Ovary (tissue), 7 donors: ENCODE measurements at regions not wholly inside any gene's neighbourhood (a gene's known extent, or its start where the extent isn't known, plus 50 kb on each side); places are given as distances from the start of the nearest gene placed in this dataset.

Experiments used
- DNase-seq, 5 donors: peaks; one replicate each; pipeline ENCODE4 v3.0.0-alpha.2; 2019 to 2020
- H3K27ac ChIP-seq, 2 donors: fragments of 200-600 bp; one replicate each; pipeline versions ENCODE4 v1.5.1 to v1.8.0; 2019 to 2022
- H3K27me3 ChIP-seq: fragments of 200-600 bp; one replicate; pipeline ENCODE4 v1.8.0; 2022
- H3K36me3 ChIP-seq: fragments of 200-600 bp; sonication (generic); one replicate; pipeline ENCODE4 v1.5.1; 2019
- H3K4me1 ChIP-seq: one replicate; pipeline ENCODE4 v1.8.1; 2013; ENCODE audit warnings: mild to moderate bottlenecking, moderate library complexity; ENCODE audit not compliant: insufficient read depth
- H3K4me3 ChIP-seq: fragments of 200-600 bp; sonication (generic); one replicate; pipeline ENCODE4 v1.5.1; 2017
- H3K9me3 ChIP-seq, 2 donors: fragments of 200-600 bp in 1 of 2; sonication (generic) in 1 of 2; one replicate each; pipeline versions ENCODE4 v1.5.1 to v1.8.1; 2013 to 2019; ENCODE audit warnings: mild to moderate bottlenecking in 1 of 2, moderate library complexity in 1 of 2
- EP300 ChIP-seq: sonication (generic); formaldehyde crosslinking; IDR thresholded peaks from one replicate; pipeline ENCODE4 v1.6.1; 2017; ENCODE audit warnings: antibody characterized with exemption
- POLR2A ChIP-seq: fragments of 450-650 bp; IDR thresholded peaks from one replicate; pipeline ENCODE4 v1.6.1; 2017; ENCODE audit warnings: antibody characterized with exemption, mild to moderate bottlenecking, moderate library complexity
- WGBS, 3 donors: extraction: QIAGEN DNeasy Blood & Tissue Kit in 1 of 3; methylation state at CpG; one replicate each; pipeline versions ENCODE4 v1.1.5 to v1.1.7; 2013 to 2017; 5-methylcytosine and 5-hydroxymethylcytosine counted together
- intact Hi-C, 4 donors: fragments of 100-400 bp; cut with DNase I; formaldehyde crosslinking; loops; one replicate each; pipeline versions ENCODE4 v1.11.0 to v1.15.1; 2022 to 2023
- TF ChIP-seq, protein P1 (sequence below), 3 donors: fragments of 450-650 bp in 2 of 3; fragments of 200-600 bp in 1 of 3; IDR thresholded peaks; one replicate each; pipeline versions ENCODE4 v1.5.1 to v1.8.0; 2016 to 2022; ENCODE audit warnings: antibody characterized with exemption in 3 of 3, mild to moderate bottlenecking in 1 of 3
- donor health status: DM: no; HTN: no; CAD: no; lungs with moderate emphysema.
- donor health status: DM: no; HTN: no; CAD: no.
- donor health status: Bipolar disorder and iron deficiency.
- donor health status: DM: no; HTN: no; CAD: no.
- donor health status: DM: yes; HTN: yes; CAD: no.

DNA sequence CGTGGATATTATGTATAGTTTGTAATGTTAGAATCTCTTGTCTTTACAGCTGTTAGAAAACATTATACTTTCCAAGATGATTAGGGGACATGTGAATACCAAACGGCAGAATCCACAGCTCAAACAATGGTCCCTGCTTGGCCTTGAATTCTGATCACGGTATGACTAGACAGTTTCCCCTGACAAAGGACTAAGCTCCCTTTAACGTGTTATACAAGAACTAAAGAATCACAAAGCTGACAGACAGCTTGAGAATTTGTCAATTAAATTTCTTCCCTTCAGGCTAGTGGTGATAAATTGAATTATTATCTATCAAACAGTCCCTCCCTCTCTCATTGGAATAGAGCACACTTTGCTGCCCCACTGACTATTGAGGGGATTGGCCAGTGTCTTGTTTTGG is 359.2 kb upstream of the ID2 start:
- H3K36me3 ChIP-seq: no peaks in the 10 kb centered on the region
- no peak for DNase-seq
- H3K4me1 ChIP-seq: no peaks in the 10 kb centered on the region
- 52 to 67% (median 63%) methylated on average over 4 of the region's 4 CpGs for WGBS, 3 donors
- no peak overlapping the region for H3K4me3 ChIP-seq
- H3K27me3 ChIP-seq: no peaks in the 10 kb centered on the region
- no peak for TF ChIP-seq POLR2A
- TF ChIP-seq EP300: no peak
- TF ChIP-seq, protein P1, sequence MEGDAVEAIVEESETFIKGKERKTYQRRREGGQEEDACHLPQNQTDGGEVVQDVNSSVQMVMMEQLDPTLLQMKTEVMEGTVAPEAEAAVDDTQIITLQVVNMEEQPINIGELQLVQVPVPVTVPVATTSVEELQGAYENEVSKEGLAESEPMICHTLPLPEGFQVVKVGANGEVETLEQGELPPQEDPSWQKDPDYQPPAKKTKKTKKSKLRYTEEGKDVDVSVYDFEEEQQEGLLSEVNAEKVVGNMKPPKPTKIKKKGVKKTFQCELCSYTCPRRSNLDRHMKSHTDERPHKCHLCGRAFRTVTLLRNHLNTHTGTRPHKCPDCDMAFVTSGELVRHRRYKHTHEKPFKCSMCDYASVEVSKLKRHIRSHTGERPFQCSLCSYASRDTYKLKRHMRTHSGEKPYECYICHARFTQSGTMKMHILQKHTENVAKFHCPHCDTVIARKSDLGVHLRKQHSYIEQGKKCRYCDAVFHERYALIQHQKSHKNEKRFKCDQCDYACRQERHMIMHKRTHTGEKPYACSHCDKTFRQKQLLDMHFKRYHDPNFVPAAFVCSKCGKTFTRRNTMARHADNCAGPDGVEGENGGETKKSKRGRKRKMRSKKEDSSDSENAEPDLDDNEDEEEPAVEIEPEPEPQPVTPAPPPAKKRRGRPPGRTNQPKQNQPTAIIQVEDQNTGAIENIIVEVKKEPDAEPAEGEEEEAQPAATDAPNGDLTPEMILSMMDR (IDR thresholded peaks at IDR 0.05): no peak
- intact Hi-C loops: no loop called here
- H3K9me3 ChIP-seq: no peaks in the 10 kb centered on the region
- no peak overlapping the region for H3K27ac ChIP-seq

DNA sequence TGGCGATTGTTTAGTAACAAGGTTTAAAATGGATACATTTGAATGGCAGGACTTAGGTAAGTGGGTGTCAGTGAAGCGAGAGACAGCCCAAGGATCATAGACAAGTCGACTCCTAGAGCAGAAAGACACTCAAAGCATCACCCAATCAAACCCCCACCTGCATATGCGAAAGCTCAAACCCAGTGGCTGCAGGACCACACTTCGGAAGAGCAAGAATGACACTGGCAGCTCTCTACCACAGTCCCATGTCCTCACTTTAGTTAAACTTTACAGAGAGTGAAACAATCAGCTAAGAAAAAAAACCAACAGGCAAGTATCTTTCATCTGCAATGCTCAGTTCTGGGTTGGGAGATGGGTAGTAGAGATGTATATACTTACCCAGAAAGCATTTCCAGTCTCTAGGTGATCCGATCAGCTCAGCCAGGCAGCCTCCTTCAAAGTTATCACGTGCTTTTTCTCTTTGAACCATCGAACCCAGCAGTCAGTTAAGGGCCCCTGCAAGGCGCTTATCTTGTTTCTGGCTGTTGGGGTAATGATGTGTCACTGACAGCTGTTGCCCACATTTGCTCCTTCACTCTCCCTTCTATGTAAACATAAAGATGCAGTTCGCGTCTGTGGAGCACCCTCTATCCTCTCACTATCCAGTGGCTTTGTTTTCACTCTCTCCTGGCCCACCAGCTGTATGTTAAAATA is 357.5 kb upstream of the ID2 start:
- Histone ChIP-seq H3K27ac (no peak overlapping the region), H3K4me3 (no peak overlapping the region), H3K36me3 (no peaks in the 10 kb centered on the region), H3K27me3 (no peaks in the 10 kb centered on the region), H3K4me1 (no peaks in the 10 kb centered on the region), H3K9me3 (no peaks in the 10 kb centered on the region)
- intact Hi-C loops: no loop called here
- WGBS, 3 donors: 60 to 71% (median 60%) methylated on average over 11 of the region's 11 CpGs
- DNase-seq: no peak
- TF ChIP-seq EP300 (no peak), POLR2A (no peak)
- TF ChIP-seq, protein P1 (IDR thresholded peaks at IDR 0.05): no peak

DNA sequence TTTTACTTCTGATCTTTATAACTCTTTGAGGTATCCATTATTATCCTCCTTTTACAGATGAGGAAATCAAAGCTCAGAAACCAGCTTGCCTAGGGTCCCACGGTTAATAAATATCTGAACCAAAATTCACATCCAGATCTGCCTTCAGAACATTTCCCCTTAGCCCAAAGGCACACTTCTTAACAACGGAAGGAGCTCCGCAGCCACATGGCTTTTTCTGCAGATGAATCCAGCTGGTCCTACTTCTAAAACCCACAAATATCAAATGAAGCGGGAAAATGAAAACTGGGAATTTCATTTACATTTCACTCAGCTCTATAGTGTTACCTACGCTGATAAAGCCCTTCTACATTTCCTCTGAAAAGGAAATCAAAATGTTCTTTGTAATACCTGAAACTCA is 357.0 kb upstream of the ID2 start:
- Histone ChIP-seq H3K27ac (no peak overlapping the region), H3K9me3 (no peaks in the 10 kb centered on the region), H3K36me3 (no peaks in the 10 kb centered on the region), H3K4me1 (no peaks in the 10 kb centered on the region), H3K27me3 (no peaks in the 10 kb centered on the region), H3K4me3 (no peak overlapping the region)
- no peak for DNase-seq
- no peak for TF ChIP-seq POLR2A
- TF ChIP-seq EP300: no peak
- TF ChIP-seq, protein P1 (IDR thresholded peaks at IDR 0.05): no peak
- intact Hi-C loops: no loop called here
- 32 to 57% (median 35%) methylated on average over 5 of the region's 5 CpGs for WGBS, 3 donors

DNA sequence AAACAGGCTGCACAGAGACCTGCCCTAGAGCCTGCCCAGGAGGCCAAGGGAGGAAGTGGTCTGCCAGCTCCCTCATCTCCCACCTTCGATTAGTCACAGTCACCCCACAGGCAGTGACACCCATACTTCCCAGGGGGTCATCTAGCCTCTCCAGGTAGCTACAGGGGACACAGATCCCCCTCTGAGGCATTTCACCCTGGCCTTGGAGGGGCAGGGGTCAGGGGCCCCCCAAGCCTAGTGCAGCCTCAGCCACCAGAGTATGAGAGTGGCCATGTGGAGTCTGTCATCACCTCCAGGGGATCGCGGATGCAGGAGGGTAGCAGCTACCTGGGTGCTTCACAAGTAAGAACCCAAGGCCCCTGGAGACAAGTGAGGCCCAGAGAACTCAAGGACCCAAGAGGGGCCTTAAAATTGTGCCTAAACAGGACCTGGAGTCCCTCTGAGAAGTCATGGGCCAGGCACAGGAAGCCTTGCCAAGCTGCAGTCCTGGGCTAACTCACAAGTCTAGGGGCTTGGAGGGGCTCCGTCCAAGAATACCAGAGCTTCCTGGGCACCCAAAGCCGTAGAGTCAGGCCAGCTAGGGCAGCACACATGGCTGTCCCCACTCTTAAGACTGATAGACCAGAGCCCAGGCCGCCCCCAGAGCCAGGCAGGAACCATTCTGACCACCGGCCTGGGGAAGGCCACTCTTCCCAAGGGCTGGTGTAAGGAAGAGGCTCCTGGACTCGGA is 354.3 kb upstream of the ID2 start:
- Histone ChIP-seq H3K4me3 (no peak overlapping the region), H3K9me3 (no peaks in the 10 kb centered on the region), H3K4me1 (no peaks in the 10 kb centered on the region), H3K36me3 (no peaks in the 10 kb centered on the region), H3K27me3 (no peaks in the 10 kb centered on the region), H3K27ac (no peak overlapping the region)
- intact Hi-C loops: no loop called here
- 93 to 98% (median 98%) methylated on average over 8 of the region's 8 CpGs for WGBS, 3 donors
- no peak for TF ChIP-seq EP300
- TF ChIP-seq, protein P1 (IDR thresholded peaks at IDR 0.05): no peak
- no peak for TF ChIP-seq POLR2A
- DNase-seq: no peak
